ENCODE measurements at regions not wholly inside any gene's neighbourhood (a gene's known extent, or its start where the extent isn't known, plus 50 kb on each side); places are given as distances from the start of the nearest gene placed in this dataset.

DNA sequence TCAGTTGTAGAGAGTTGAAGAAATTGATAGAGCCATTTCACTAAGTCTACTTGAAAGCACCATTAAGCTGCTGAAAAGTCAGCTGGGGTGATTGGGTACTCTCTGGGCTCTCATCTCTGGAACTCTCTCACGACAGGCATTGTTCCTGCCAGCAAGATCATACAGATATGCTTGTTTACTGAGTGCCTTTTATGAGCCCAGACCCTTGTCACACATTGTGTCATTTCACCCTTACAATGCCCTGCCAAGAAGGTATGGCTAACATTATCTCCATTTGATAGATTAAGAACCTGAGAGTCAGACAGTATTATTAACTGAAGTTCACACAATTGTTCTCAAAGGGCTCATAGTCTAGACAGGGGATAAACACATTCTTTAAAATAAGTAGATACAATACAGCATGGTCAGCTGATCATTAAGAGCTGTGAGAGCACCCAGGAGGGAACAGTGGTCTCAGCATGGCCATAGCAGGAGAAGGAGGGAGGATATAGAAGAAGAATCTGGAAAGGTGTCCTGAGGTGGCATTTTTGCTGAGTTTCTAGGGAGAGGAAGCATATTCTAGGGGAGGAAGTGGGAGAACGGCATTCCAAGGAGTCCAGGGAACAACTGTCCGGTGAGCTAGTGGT is 580.5 kb downstream of the INSC start:
- WGBS, 2 donors (ENCODE audit: low coverage in 1 of 2) = 50 to 57% methylated on average over 2 to 3 of the region's 3 CpGs

DNA sequence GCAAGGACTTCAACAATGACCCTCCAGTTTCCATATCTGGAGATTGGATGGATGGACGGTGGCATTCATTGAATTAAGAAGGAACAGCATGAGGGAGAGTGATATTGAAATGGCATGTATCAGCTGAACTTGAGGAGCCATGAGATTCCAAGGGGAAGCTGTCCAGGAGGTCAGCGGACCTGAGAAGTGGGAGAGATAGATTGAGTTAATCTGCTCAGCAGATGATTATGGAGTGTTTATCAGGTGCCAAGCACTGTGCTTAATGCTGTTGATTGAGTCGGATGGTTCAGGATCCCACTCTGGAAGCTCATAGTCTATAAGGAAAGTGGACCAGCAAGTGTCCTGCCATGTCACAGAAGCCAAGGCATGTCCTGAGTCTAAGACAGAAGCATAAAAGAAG is 581.3 kb downstream of the INSC start:
- no peaks in the 10 kb centered on the region for H3K4me1 ChIP-seq
- 64 to 84% methylated on average over 2 to 3 of the region's 3 CpGs for WGBS, 2 donors (ENCODE audit: low coverage in 1 of 2)
- H3K36me3 ChIP-seq = no peaks in the 10 kb centered on the region
- in situ Hi-C loops (cut with MboI; ENCODE audit: low pct_ligation_motif_present in 1 of 4, low pct_unique_long_range_greater_than_20kb in 1 of 4, low sequenced_read_pairs in 3 of 4) (no loop called here), intact Hi-C loops (cut with DNase I; ENCODE audit: low total_unique reads) (no loop called here)
- no peaks in the 10 kb centered on the region for H3K27me3 ChIP-seq
- H3K27ac ChIP-seq = no peak overlapping the region
- H3K9me3 ChIP-seq = no peaks in the 10 kb centered on the region
- no peak overlapping the region for H3K4me3 ChIP-seq
- no peak for TF ChIP-seq POLR2A (IDR thresholded peaks at IDR 0.05)
- DNase-seq = no peak

More for the DNA sequence above, 580.5 kb downstream of the INSC start:
- TF ChIP-seq POLR2A (IDR thresholded peaks at IDR 0.05) = no peak
- no peak for TF ChIP-seq POLR2AphosphoS5 (IDR thresholded peaks at IDR 0.05)
- no peak for TF ChIP-seq EP300 (IDR thresholded peaks at IDR 0.05; ENCODE audit: low read depth)
- TF ChIP-seq, protein P1, sequence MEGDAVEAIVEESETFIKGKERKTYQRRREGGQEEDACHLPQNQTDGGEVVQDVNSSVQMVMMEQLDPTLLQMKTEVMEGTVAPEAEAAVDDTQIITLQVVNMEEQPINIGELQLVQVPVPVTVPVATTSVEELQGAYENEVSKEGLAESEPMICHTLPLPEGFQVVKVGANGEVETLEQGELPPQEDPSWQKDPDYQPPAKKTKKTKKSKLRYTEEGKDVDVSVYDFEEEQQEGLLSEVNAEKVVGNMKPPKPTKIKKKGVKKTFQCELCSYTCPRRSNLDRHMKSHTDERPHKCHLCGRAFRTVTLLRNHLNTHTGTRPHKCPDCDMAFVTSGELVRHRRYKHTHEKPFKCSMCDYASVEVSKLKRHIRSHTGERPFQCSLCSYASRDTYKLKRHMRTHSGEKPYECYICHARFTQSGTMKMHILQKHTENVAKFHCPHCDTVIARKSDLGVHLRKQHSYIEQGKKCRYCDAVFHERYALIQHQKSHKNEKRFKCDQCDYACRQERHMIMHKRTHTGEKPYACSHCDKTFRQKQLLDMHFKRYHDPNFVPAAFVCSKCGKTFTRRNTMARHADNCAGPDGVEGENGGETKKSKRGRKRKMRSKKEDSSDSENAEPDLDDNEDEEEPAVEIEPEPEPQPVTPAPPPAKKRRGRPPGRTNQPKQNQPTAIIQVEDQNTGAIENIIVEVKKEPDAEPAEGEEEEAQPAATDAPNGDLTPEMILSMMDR (IDR thresholded peaks at IDR 0.05) = no peak
- Histone ChIP-seq H3K36me3 (no peaks in the 10 kb centered on the region), H3K9me3 (no peaks in the 10 kb centered on the region), H3K27ac (no peak overlapping the region), H3K27me3 (no peaks in the 10 kb centered on the region), H3K4me3 (no peak overlapping the region), H3K4me1 (no peaks in the 10 kb centered on the region)
- in situ Hi-C loops (cut with MboI; ENCODE audit: low pct_ligation_motif_present in 1 of 4, low pct_unique_long_range_greater_than_20kb in 1 of 4, low sequenced_read_pairs in 3 of 4) = no loop called here
- intact Hi-C loops (cut with DNase I; ENCODE audit: low total_unique reads) = no loop called here
- no peak for DNase-seq

DNA sequence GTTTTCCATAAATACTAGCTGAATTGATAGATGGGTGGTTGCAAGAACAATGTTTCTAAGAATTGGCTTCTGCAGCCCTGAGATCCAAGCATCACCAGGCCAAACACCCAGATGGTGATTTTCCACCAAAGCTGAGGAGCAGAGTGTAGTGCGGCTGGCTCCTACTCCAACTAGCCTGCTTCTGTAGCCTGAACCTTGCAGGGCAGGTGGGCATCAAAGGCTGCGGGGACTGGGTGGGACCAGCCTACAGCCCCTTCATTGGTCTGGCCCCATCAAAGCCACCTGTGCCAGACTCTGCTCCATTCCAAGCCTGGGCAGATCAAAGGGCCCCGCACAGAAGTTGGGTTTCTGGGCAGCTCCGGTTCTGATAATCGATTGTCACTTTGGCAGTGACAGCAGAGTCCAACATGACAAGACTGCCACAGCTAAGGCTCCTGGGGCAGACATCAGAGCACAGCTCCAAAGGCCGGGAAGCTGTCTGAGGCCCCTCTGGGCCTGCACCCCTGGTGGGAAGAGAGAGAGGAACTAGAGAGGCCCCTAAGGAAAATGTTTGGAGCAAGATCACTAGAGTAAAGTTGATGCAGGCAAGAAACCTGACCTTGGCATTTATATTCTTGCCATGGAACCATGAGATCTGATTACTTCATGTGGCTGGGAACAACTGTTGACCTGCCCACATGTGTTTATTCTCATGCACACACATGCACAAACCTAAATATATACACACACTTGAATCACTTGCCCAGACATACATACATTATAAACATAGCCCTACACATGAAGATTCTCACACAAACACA is 582.9 kb downstream of the INSC start:
- intact Hi-C loops (cut with DNase I; ENCODE audit: low total_unique reads) (no loop called here), in situ Hi-C loops (cut with MboI; ENCODE audit: low pct_ligation_motif_present in 1 of 4, low pct_unique_long_range_greater_than_20kb in 1 of 4, low sequenced_read_pairs in 3 of 4) (no loop called here)
- no peak for TF ChIP-seq POLR2A (IDR thresholded peaks at IDR 0.05)
- TF ChIP-seq POLR2AphosphoS5 (IDR thresholded peaks at IDR 0.05) = no peak
- TF ChIP-seq, protein P1 (IDR thresholded peaks at IDR 0.05) = no peak
- TF ChIP-seq EP300 (IDR thresholded peaks at IDR 0.05; ENCODE audit: low read depth) = no peak
- 88% methylated on average over 6 of the region's 6 CpGs; no CpG with 5 or more reads in 1 of the 2 donors for WGBS, 2 donors (ENCODE audit: low coverage in 1 of 2)
- Histone ChIP-seq H3K9me3 (no peaks in the 10 kb centered on the region), H3K27ac (no peak overlapping the region), H3K4me1 (no peaks in the 10 kb centered on the region), H3K36me3 (no peaks in the 10 kb centered on the region), H3K4me3 (no peak overlapping the region), H3K27me3 (no peaks in the 10 kb centered on the region)
- DNase-seq = no peak

DNA sequence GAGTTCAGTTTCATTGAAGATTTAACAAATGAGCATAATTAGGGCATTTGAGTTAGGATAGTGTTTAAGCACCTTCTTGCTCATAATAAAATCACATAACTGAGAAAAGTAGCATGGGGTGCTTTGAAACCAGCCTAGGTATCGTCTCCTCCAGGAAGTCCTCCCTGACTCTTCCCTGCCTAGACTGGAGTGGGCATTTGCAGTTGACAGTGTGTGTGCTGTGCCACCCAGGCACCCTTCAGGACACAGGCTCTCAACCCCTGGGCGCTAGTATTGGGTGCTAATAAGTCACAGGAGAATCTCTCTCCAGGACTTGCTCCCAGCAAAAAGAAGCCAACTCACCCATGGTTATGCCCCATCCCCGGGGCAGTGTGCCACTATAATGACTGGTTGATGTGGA is 584.1 kb downstream of the INSC start:
- in situ Hi-C loops (cut with MboI; ENCODE audit: low pct_ligation_motif_present in 1 of 4, low pct_unique_long_range_greater_than_20kb in 1 of 4, low sequenced_read_pairs in 3 of 4) = no loop called here
- intact Hi-C loops (cut with DNase I; ENCODE audit: low total_unique reads) = no loop called here
- 79 to 83% methylated on average over 1 to 3 of the region's 3 CpGs for WGBS, 2 donors (ENCODE audit: low coverage in 1 of 2)
- H3K27ac ChIP-seq = no peak overlapping the region
- H3K4me3 ChIP-seq = no peak overlapping the region
- H3K36me3 ChIP-seq = no peaks in the 10 kb centered on the region
- no peak for TF ChIP-seq EP300 (IDR thresholded peaks at IDR 0.05; ENCODE audit: low read depth)
- TF ChIP-seq POLR2AphosphoS5 (IDR thresholded peaks at IDR 0.05) = no peak
- TF ChIP-seq POLR2A (IDR thresholded peaks at IDR 0.05) = no peak
- TF ChIP-seq, protein P1 (IDR thresholded peaks at IDR 0.05) = no peak
- H3K9me3 ChIP-seq = no peaks in the 10 kb centered on the region
- no peak for DNase-seq
- no peaks in the 10 kb centered on the region for H3K4me1 ChIP-seq
- H3K27me3 ChIP-seq = no peaks in the 10 kb centered on the region
